Smooth muscle cell (in vitro differentiated cells): ENCODE measurements at regions not wholly inside any gene's neighbourhood (a gene's known extent, or its start where the extent isn't known, plus 50 kb on each side); places are given as distances from the start of the nearest gene placed in this dataset.

Experiments
- DNase-seq: peaks from one replicate; lab custom pipeline; 2025; ENCODE audit not compliant: unreplicated experiment; lab: John Stamatoyannopoulos, UW
- H2AFZ ChIP-seq: fragments of 200-600 bp; sonication (generic); 2 replicates; pipeline ENCODE4 v1.6.0; 2016; ENCODE audit warnings: antibody characterized with exemption, low read depth, mild to moderate bottlenecking
- H3F3A ChIP-seq: fragments of 200-600 bp; sonication (generic); 2 replicates; pipeline ENCODE4 v1.6.0; 2017; ENCODE audit warnings: antibody characterized with exemption, low read depth
- H3K27ac ChIP-seq: fragments of 200-600 bp; sonication (generic); 2 replicates; pipeline ENCODE4 v1.5.1; 2016; ENCODE audit warnings: low read depth, mild to moderate bottlenecking
- H3K27me3 ChIP-seq: fragments of 200-600 bp; sonication (generic); 2 replicates; pipeline ENCODE4 v1.6.1; 2016; ENCODE audit warnings: low read depth, mild to moderate bottlenecking
- H3K36me3 ChIP-seq: fragments of 200-600 bp; sonication (generic); 2 replicates; pipeline ENCODE4 v1.5.1; 2016; ENCODE audit warnings: low read depth
- H3K4me1 ChIP-seq: fragments of 200-600 bp; sonication (generic); 2 replicates; pipeline ENCODE4 v1.5.1; 2016; ENCODE audit warnings: low read depth
- H3K4me2 ChIP-seq: fragments of 200-600 bp; sonication (generic); 2 replicates; pipeline ENCODE4 v1.6.0; 2016; ENCODE audit warnings: mild to moderate bottlenecking
- H3K4me3 ChIP-seq: fragments of 200-600 bp; sonication (generic); 2 replicates; pipeline ENCODE4 v1.5.1; 2016; ENCODE audit warnings: mild to moderate bottlenecking
- H3K79me2 ChIP-seq: fragments of 200-600 bp; sonication (generic); 2 replicates; pipeline ENCODE4 v1.6.0; 2016; ENCODE audit warnings: low read depth, mild to moderate bottlenecking
- H3K9ac ChIP-seq: fragments of 200-600 bp; sonication (generic); 2 replicates; pipeline ENCODE4 v1.6.0; 2016; ENCODE audit warnings: low read depth
- H3K9me3 ChIP-seq: fragments of 200-600 bp; sonication (generic); replicated peaks from 2 replicates; pipeline ENCODE4 v1.5.1; 2016; ENCODE audit warnings: low read depth
- H4K20me1 ChIP-seq: fragments of 200-600 bp; sonication (generic); 2 replicates; pipeline ENCODE4 v1.6.0; 2016; ENCODE audit warnings: low read depth
- CTCF ChIP-seq: fragments of 200-600 bp; sonication (generic); IDR thresholded peaks from 2 replicates; pipeline ENCODE4 v1.5.1; 2017; ENCODE audit warnings: borderline replicate concordance, mild to moderate bottlenecking, antibody characterized with exemption; ENCODE audit not compliant: insufficient read depth, poor library complexity, severe bottlenecking
- WGBS: methylation state at CpG from one replicate; pipeline ENCODE4 v1.1.7; 2016; ENCODE audit warnings: low lambda C conversion rate; 5-methylcytosine and 5-hydroxymethylcytosine counted together

DNA sequence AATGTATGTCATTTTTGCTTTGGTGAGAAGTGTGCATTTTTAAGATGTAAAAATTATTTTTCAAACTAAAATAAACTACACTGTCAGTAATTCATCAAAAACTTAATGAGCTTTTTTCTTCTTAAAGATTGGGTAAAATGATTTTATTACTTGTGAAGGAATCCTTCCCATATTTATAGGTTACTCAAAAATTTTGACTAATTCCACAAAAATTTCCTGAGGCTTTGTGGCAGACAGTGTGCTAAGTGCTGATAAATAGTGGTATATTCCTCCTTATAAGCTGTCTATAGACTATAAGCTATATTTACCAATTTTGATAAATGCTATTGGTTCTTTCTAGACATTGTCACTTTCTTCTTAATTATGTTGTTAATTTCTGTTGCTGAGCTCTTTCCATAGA is 284.5 kb upstream of the SEMA6D start:
- Histone ChIP-seq H3F3A (no peaks in the 10 kb centered on the region), H4K20me1 (no peaks in the 10 kb centered on the region), H3K9ac (no peak overlapping the region), H3K79me2 (no peaks in the 10 kb centered on the region), H3K4me2 (peak overlapping the region; percentile 42), H3K36me3 (no peaks in the 10 kb centered on the region), H3K4me1 (peaks cover 3% of the 10 kb centered on the region), H3K27me3 (no peaks in the 10 kb centered on the region), H3K4me3 (no peak overlapping the region), H3K9me3 (no peaks in the 10 kb centered on the region), H2AFZ (no peak overlapping the region), H3K27ac (peak overlapping the region; percentile 82)
- no peak for DNase-seq
- no peak for TF ChIP-seq CTCF

DNA sequence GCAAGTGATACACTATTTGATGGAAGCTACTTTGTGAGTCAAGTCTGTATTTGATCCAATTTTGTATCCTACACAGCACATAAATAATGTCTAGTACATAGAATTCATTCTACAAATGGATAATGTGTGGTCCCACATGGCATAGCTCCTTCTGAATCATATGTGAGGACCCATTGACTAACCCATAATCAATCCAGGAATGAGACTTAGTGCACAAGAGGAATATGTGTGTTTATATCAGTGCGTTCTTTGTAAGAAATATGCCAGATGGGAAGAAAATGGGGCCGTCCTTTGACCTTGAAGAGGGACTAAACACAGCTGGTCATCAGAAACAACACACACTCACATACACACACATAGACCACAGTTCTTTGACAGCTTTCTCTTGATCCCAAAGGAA is 282.7 kb upstream of the SEMA6D start:
- Histone ChIP-seq H3K36me3 (no peaks in the 10 kb centered on the region), H3F3A (no peaks in the 10 kb centered on the region), H3K4me1 (peaks cover 3% of the 10 kb centered on the region), H3K4me2 (peak overlapping the region; percentile 18), H3K27ac (peak overlapping the region; percentile 45), H3K4me3 (no peak overlapping the region), H3K9me3 (no peaks in the 10 kb centered on the region), H2AFZ (no peak overlapping the region), H4K20me1 (no peaks in the 10 kb centered on the region), H3K9ac (no peak overlapping the region), H3K79me2 (no peaks in the 10 kb centered on the region), H3K27me3 (no peaks in the 10 kb centered on the region)
- no peak for DNase-seq
- TF ChIP-seq CTCF: no peak
- 93% methylated on average over 2 of the region's 2 CpGs for WGBS

GRCh38 chr15:47437491-47437890 is 279.8 kb upstream of the SEMA6D start:
- H3K9me3 ChIP-seq: no peaks in the 10 kb centered on the region
- no peak overlapping the region for H3K4me2 ChIP-seq
- H2AFZ ChIP-seq: no peak overlapping the region
- H3K4me1 ChIP-seq: no peaks in the 10 kb centered on the region
- no peaks in the 10 kb centered on the region for H4K20me1 ChIP-seq
- no peak overlapping the region for H3K4me3 ChIP-seq
- TF ChIP-seq CTCF: no peak
- no peaks in the 10 kb centered on the region for H3K36me3 ChIP-seq
- H3F3A ChIP-seq: no peaks in the 10 kb centered on the region
- no peak overlapping the region for H3K27ac ChIP-seq
- no peak overlapping the region for H3K9ac ChIP-seq
- no peaks in the 10 kb centered on the region for H3K79me2 ChIP-seq
- DNase-seq: no peak
- H3K27me3 ChIP-seq: no peaks in the 10 kb centered on the region

- no peak overlapping the region for H2AFZ ChIP-seq
- H3K9ac ChIP-seq: no peak overlapping the region
- H3K27ac ChIP-seq: no peak overlapping the region
- WGBS: 79% methylated on average over 5 of the region's 5 CpGs
- no peaks in the 10 kb centered on the region for H4K20me1 ChIP-seq
- no peaks in the 10 kb centered on the region for H3K4me1 ChIP-seq
- no peaks in the 10 kb centered on the region for H3K79me2 ChIP-seq
- H3K4me3 ChIP-seq: no peak overlapping the region
- no peaks in the 10 kb centered on the region for H3K9me3 ChIP-seq
- no peak for DNase-seq
- no peaks in the 10 kb centered on the region for H3K27me3 ChIP-seq
- no peaks in the 10 kb centered on the region for H3F3A ChIP-seq
- H3K4me2 ChIP-seq: peak overlapping the region; percentile 2
- no peak for TF ChIP-seq CTCF
- no peaks in the 10 kb centered on the region for H3K36me3 ChIP-seq
These were observed 277.9 kb upstream of the SEMA6D start for GRCh38 chr15:47439146-47440111.
